ENCODE measurements at regions not wholly inside any gene's neighbourhood (a gene's known extent, or its start where the extent isn't known, plus 50 kb on each side); places are given as distances from the start of the nearest gene placed in this dataset.

- no peaks in the 10 kb centered on the region for H4K20me1 ChIP-seq (ENCODE audit: control insufficient read depth, insufficient read depth)
- DNase-seq (ENCODE audit: low read depth, low spot score) = no peak
- H3K79me2 ChIP-seq (ENCODE audit: control insufficient read depth, insufficient read depth, low read length) = no peaks in the 10 kb centered on the region
- no peaks in the 10 kb centered on the region for H3K4me1 ChIP-seq (ENCODE audit: control insufficient read depth, insufficient read depth, low read length)
- ChIA-PET CTCF (no interaction called here), POLR2A (no interaction called here), RAD21 (ENCODE audit: unreplicated experiment) (interaction anchor here (0.8 kb wide), 1 partner anchor 14 kb away, joined by 3 read pairs; no protein-coding TSS in a partner anchor), SMC1A (ENCODE audit: uncharacterized antibody, unreplicated experiment) (no interaction called here)
- BruUV-seq (replicated peaks) = no TSS peak
- H3K4me3 ChIP-seq = no peak overlapping the region
- no peaks in the 10 kb centered on the region for H3K36me3 ChIP-seq (ENCODE audit: control insufficient read depth in 2 of 2, insufficient read depth in 2 of 2, low read length in 1 of 2)
- ATAC-seq = no peak
- no peak overlapping the region for H2AFZ ChIP-seq (ENCODE audit: control insufficient read depth, low read depth, low read length)
- WGBS (ENCODE audit: insufficient coverage, insufficient replicate concordance, low lambda C conversion rate, missing lambda C conversion rate) = 20% methylated on average over 4 of the region's 4 CpGs
- no peak for FAIRE-seq
- intact Hi-C loops (cut with micrococcal nuclease; ENCODE audit: unreplicated experiment) = no loop called here
- TF ChIP-seq NBN (IDR thresholded peaks at IDR 0.05) (no peak), TBL1XR1 (IDR thresholded peaks at IDR 0.05; ENCODE audit: low read depth, low read length) (no peak), MTA3 (IDR thresholded peaks at IDR 0.05; ENCODE audit: borderline replicate concordance, low read length) (no peak), KLF5 (IDR thresholded peaks at IDR 0.05; ENCODE audit: partially characterized antibody) (no peak), ZNF687 (IDR thresholded peaks at IDR 0.05) (no peak), POLR2AphosphoS5 (IDR thresholded peaks at IDR 0.05; ENCODE audit: low read length) (no peak), SREBF2 (IDR thresholded peaks at IDR 0.05; ENCODE audit: low read length) (no peak), SP1 (IDR thresholded peaks at IDR 0.05; ENCODE audit: low read depth, low read length) (no peak), CHD4 (IDR thresholded peaks at IDR 0.05) (no peak), NFYB (IDR thresholded peaks at IDR 0.05; ENCODE audit: insufficient read depth, low read depth, low read length) (no peak), TCF12 (IDR thresholded peaks at IDR 0.05; ENCODE audit: low read depth, low read length) (no peak), NFYA (IDR thresholded peaks at IDR 0.05; ENCODE audit: borderline replicate concordance, low read depth, low read length) (no peak), JUNB (IDR thresholded peaks at IDR 0.05) (no peak), BCL11A (IDR thresholded peaks at IDR 0.05; ENCODE audit: low read depth, low read length) (no peak)
- TF ChIP-seq, protein P1, sequence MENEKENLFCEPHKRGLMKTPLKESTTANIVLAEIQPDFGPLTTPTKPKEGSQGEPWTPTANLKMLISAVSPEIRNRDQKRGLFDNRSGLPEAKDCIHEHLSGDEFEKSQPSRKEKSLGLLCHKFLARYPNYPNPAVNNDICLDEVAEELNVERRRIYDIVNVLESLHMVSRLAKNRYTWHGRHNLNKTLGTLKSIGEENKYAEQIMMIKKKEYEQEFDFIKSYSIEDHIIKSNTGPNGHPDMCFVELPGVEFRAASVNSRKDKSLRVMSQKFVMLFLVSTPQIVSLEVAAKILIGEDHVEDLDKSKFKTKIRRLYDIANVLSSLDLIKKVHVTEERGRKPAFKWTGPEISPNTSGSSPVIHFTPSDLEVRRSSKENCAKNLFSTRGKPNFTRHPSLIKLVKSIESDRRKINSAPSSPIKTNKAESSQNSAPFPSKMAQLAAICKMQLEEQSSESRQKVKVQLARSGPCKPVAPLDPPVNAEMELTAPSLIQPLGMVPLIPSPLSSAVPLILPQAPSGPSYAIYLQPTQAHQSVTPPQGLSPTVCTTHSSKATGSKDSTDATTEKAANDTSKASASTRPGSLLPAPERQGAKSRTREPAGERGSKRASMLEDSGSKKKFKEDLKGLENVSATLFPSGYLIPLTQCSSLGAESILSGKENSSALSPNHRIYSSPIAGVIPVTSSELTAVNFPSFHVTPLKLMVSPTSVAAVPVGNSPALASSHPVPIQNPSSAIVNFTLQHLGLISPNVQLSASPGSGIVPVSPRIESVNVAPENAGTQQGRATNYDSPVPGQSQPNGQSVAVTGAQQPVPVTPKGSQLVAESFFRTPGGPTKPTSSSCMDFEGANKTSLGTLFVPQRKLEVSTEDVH (IDR thresholded peaks at IDR 0.05; ENCODE audit: low read depth, partially characterized antibody) = no peak
- no peaks in the 10 kb centered on the region for H3K9me3 ChIP-seq (replicated peaks; ENCODE audit: control insufficient read depth, insufficient read depth, low read length)
- no peak overlapping the region for H3K4me2 ChIP-seq (ENCODE audit: control insufficient read depth, insufficient read depth)
- in situ Hi-C loops (cut with MboI) = no loop called here
- H3K27ac ChIP-seq (ENCODE audit: control insufficient read depth, insufficient read depth) = no peak overlapping the region
- H3K9ac ChIP-seq (ENCODE audit: control insufficient read depth, insufficient read depth, low read length) = no peak overlapping the region
- no peaks in the 10 kb centered on the region; a peak in 1 of 4 replicates for H3K27me3 ChIP-seq (replicated peaks in 1 of 2; ENCODE audit: control insufficient read depth in 2 of 2, insufficient read depth in 2 of 2, low read length in 1 of 2)
These were observed 578.3 kb downstream of the PDCD6IP start for GRCh38 chr3:34376691-34377090.
